OCI-M1 (cell line): ENCODE measurements at regions not wholly inside any gene's neighbourhood (a gene's known extent, or its start where the extent isn't known, plus 50 kb on each side); places are given as distances from the start of the nearest gene placed in this dataset.
"Not testable (repeated sequence)": the region's sequence is repeated elsewhere in the genome, so short reads cannot be mapped to it uniquely, and the experiment has no call there.

Experiments
- DNase-seq: peaks from one replicate; lab custom pipeline; 2025; lab: John Stamatoyannopoulos, UW

DNA sequence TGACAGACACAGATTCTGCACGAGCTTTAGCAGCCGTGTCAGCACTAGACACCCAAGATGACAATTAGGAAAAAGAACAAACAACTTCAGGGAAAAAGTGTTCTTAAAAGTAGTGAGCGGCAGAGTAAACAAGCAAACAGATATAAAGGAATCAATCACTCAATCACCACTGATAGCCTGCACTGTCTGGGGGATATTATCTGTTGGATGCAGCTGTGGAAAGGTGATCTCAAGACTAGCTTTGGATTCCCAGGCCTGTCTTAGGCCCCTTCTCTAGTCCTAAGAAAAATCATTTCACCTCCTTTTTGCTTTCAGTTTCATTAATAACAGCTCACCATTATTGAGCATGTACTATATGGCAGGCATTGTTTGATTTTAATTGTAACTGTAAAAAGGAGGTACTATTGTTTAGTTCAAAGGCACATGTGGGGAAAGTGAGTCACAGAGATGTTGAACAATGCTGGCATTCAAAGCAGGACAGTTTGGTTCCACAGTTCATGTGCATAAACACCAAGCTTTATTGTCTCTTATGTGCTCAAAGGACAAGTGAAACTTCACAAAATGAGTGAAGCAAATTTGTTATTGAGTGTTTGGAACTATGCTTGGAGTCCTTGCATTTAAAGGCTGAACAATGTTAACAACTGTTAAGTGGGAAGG lies 147.3 kb upstream of the TCF4 start:
- DNase-seq: peak; percentile 54

DNA sequence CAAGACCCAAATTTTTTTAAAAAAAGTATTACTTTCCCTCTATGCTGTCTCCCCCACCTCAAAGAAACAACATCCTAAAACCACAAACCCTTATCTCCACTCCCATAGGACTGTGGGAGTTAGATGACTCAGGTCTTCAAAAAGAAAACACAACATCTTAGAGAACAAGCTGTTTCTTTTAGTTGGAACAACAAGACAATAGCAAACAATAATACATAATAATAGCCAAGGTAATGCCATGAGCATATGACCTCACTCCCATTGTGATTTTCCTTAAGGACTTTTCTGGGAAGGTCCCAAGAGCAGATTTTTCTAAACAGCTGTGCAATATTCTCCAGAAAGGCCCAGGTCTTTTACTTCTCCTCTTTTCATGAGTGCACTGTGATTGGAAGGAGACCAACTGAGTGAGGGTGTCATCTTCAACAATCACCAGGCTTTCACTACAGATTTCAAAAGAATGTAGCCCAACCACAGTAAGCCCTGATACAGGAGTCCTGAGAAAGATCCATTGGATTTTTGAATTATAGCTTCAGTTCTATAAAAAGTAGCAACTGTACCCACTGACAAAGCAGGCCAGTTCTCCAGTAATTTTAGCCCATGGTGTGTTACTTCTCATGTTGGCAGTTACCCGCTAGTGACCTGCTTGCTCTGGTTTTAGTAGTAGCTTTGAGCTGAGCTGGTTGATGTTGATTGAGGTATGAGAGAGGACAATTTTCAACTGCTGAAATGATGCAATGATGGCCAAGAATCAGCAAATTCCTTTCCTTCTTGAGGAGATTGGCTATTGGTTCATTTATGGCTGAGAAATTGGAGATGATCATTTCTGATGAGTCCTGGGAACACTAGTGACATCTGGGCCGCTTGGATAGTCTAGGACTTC lies 144.5 kb upstream of the TCF4 start:
- DNase-seq: peak; percentile 94

DNA sequence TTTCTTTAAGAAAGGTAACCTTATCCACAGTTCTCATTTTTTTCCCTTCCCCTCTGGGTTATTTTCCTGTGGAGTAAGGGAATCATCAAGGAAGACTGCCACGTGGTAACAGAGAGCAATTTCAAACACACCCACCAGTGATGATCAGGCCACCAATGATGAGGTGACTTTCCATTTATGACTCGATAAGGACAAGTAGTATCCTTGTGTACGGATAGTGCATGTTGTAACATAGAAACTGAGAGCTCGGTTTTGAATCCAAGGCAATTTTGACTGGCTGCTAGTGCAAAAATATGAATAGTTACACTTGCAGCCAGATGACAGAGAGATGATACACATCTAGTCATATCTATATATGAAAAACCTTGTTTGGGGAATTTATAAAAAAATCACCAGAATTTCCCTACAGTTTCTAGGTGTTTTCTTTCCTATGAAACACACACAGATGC lies 143.6 kb upstream of the TCF4 start:
- peak; percentile 84 for DNase-seq

DNA sequence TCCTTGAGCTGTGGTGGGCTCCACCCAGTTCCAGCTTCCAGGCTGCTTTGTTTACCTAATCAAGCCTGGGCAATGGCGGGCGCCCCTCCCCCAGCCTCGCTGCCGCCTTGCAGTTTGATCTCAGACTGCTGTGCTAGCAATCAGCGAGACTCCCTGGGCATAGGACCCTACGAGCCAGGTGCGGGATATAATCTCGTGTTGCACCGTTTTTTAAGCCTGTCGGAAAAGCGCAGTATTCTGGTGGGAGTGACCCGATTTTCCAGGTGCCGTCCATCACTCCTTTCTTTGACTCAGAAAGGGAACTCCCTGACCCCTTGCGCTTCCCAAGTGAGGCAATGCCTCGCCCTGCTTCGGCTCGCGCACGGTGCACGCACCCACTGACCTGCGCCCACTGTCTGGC lies 133.0 kb upstream of the TCF4 start:
- DNase-seq: not testable (repeated sequence)

DNA sequence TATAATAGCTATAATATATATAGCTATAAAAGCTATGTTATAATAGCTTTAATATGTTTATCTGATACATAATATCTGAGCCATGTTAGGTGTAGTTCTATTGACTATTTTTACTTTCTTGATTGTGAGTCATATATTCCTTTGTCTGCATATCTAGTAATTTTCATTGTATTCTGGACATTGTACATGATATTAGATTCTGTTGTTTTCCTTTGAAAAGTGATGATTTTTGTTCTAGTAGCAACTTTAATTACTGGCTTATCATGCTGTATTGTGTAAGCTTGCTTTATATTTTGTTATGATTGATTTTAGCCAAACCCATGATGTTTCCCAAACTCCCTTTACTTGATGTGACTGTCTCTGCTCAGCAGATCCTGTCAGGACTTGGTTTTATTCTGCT lies 125.7 kb upstream of the TCF4 start:
- peak; percentile 24 for DNase-seq

DNA sequence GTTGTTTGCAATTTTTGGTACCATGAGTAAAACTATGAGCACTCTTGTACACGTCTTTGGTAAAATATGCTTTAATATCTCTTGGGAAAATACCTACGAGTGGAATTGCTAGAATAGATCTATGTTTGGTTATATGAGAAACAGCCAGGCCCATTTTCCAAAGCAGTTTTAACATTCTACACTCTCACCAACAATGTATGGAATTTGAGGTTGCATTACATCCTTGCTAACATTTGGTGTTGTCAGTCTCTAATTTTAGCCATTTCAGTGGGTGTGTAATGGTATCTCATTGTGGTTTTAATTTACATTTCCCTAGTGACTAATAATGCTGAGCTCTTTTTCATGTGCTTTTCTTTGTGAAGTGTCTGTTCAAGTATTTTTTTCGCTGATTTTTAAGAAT lies 118.9 kb upstream of the TCF4 start:
- DNase-seq: peak; percentile 21

DNA sequence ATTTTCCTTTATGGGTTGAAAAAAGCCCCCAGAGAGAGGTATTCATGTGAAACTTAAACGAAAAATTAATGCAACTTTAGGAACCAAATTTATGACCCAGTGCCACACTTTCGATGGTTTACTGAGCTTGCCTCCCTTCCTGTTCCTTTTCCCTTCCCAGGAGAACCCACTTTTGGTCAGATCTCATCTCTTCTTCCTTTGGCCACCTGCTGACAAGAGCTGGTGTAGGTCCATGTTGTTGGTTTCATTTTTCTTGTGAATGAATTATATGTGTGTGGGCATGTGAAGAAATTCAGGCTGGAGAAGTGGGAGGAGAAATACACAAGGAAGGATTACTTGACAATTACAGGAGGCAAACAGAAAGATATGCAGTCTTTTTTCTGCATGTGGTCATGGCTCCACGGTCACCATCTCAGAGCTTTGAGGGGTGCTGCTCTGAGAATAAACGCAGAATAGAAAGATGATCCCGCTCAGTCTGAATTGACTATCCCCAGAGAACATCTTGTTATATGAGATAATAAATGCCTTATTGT lies 111.3 kb upstream of the TCF4 start:
- DNase-seq: peak; percentile 82

DNA sequence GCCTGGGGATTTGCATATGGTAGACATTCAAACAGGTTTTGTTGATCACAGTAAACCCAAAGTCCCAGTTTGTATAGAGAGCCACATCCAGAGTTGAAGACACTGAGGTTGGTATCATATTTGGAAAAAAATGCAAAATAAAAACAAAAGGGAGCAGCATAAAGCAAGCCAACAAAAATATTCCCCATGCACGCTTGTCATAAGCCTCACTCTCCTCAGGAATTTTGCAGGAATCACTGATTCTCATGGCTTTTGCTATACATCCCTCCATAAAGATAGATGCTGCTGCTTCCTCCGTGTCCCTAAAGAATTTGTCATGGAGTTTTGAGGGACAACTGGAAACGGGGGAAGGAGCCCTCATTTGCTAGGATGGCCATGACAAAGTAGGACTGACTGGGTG lies 108.8 kb upstream of the TCF4 start:
- no peak for DNase-seq

DNA sequence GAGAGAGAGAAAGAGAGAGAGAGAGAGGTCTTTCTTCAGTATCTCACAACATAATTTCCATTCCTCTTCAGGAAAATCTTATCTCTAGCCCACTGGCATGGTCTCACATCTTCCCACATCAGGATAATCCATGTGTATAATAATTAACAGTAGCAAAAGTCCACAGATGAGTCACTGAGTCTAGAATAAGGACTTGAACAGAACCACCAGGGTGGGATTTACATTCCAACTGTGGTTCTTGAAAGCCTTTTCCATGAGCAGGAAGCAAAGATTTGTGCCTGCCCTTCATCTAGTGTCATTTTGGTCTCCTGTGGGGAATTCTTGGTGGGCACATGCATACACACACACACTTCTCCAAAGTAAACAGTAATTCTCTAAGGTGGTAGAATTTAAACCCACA lies 107.1 kb upstream of the TCF4 start:
- no peak for DNase-seq

DNA sequence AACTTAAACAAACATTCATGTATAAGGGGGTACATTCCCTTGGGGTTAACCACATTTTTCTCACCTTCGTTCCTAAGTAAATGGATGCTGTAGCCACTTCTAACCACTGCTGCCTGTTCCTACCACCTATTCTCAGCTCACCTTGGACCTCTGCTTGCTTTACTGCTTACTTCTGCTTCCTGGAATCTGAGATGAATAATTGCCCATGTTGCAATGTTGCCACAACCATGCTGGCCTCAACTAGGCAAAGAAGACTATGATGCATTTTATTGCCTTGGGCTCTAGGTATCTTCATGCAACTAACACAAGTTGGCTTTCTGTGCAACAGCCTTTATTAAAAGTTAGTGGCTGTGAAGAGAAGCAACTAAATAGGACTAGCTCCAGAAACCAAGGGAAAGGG lies 106.3 kb upstream of the TCF4 start:
- peak; percentile 31 for DNase-seq

DNA sequence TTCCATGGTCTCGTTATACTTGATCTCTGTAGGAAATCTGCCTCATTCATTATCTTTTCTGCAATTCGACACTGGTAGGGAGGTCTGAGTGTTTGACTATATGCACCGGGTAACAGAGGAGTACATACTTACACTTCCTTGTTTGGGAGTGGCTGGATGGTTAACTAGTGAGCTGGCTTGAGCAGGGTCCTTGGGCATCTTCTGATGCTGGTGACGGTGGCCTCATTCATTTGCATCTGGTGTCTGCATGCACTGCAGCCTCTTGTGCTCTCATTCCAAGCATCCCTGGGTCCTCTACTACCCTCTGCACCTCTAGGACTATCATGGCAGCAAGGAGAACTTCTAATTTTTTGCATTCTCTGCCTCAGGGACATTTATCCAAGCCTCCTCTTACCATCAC lies 100.0 kb upstream of the TCF4 start:
- no peak for DNase-seq

DNA sequence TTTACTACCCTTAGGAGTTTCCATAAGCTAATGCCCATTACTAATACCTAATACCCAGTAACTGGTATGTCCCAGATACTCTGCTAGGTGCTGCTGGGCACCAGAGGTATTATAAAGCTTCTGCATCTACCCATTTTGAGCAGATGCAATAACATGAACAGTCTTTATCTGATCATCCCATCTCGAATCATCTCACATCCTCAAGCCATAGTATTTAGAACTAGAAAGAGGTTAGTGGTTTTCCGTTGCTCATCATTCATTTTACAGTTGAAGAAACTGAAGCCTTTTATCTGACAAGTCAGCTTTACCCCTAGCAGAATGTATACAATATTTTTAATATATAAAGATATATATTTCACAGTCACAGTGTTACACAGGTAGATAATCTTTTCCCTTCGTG lies 99.1 kb upstream of the TCF4 start:
- no peak for DNase-seq

DNA sequence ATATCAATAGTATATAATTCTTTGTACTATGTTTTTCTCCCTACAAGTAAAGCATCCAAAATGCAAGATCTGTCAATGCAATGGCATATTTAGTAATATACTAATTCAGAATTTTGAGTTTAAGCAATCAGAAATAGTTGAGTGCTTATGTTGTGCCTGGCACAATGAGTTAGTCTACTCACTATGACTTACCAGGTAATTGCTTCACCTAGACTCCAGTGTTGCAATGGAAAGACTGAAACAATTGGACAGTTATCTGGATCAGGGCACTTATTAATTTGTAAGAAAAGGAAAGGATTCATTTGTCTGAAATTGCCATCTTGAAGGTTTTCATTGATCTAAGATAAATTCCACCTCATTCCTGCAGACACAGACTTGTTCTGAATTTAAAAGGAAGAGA lies 97.6 kb upstream of the TCF4 start:
- no peak for DNase-seq

DNA sequence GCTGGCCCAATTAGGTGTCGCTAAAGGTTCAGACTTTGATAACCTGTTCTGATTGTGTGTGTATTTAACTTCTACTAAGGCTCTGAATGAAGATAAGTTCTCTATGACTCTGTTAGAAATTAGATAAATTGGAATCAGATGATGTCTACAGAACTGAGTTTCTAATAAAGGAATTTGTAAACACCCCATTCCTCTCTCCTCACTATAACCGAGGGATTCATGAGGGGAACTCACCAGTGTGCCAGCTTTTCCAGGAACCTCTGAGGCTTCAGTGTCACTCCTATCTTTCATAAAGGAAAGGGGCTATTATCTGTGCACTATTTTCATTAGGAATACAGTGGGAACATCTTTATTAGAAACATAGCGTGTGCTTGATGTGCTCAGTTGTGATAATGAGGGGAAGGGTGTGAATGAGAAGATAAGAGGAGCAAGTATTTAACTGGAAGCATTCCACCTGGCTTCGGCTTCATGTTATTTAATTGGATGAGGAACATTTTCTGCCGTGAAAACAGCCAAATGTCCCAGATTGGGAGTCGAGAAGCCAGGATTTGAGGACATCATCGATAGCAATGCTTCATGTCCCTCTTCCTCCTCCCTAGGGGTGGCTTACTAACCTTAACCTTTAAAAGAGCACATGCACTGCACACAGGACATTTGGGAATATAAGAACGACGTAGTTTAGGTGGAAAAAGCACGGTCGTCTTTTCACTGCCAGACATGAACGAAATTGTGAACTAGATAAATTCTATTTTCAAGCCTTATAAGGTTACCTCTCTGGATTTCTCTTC lies 84.8 kb upstream of the TCF4 start:
- DNase-seq: no peak

DNA sequence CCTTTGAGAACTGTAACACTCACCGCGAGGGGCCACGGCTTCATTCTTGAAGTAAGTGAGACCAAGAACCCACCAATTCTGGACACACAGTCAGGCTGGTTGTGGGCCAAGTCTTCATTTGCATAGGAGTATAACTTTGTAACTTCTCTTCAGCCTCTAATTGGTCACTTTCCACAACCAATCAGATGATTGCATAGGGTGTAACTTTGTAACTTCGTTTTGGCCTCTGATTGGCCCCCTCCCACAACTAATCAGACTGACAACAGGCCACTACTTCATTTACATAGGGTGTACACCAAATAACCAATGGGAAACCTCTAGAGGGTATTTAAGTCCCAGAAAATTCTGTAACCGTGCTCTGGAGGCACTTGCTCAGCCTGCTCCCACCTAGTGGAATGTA lies 77.5 kb upstream of the TCF4 start:
- DNase-seq: no peak

DNA sequence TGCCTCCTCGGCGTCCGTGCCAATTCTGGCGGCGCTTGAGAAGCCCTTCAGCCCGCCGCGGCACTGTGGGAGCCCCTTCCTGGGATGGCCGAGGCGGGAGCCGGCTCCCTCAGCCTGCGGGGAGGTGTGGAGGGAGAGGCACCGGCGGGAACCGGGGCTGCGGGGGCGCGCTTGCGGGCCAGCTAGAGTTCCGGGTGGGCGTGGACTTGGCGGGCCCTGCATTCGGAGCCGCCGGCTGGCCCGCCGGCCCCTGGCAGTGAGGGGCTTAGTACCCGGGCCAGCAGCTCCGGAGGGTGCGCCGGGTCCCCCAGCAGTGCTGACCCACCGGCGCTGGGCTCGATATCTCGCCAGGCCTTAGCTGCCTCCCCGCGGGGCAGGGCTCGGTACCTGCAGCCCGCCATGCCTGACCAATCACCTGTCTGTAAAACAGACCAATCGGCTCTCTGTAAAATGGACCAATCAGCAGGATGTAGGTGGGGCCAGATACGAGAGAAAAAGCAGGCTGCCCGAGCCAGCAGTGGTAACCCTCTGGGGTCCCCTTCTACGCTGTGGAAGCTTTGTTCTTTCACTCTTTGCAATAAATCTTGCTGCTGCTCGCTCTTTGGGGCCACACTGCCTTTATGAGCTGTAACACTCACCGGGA lies 76.9 kb upstream of the TCF4 start:
- DNase-seq: not testable (repeated sequence)

DNA sequence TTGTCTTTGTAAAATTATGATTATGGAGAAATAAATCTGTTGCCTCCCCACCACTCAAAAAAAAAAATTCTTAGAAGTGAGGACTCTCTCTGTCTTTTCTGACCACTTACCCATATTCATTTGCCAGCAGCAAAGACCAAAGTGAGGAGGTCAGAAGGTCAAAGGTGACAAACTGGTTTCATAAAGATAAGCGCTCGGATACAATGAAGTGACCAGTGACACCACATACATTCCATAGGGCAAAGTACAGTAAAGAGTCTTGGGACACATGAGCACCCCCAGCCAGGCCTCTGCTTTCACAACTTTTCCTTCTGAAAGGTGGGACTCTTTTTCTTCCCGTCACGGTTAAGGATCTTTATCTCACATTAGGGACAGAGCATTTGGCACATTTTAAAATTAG lies 75.9 kb upstream of the TCF4 start:
- no peak for DNase-seq

DNA sequence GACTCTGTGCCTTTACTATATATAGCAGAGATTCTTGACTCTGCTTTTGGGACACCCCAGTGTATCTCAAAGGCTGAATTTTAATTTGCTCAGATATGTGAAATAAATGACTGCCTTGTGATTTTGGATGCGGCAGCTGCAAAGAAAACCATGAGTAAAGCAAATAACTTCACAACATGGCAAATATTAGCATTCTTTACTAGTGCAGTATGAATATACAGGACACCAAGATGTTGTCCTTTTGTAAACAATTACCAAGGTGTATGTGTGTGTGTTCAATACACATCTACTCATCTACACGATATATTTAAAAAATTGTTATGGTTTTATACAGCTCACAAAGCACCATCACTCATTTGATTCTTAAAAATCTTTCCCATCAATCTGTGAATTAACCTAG lies 70.6 kb upstream of the TCF4 start:
- DNase-seq: no peak

DNA sequence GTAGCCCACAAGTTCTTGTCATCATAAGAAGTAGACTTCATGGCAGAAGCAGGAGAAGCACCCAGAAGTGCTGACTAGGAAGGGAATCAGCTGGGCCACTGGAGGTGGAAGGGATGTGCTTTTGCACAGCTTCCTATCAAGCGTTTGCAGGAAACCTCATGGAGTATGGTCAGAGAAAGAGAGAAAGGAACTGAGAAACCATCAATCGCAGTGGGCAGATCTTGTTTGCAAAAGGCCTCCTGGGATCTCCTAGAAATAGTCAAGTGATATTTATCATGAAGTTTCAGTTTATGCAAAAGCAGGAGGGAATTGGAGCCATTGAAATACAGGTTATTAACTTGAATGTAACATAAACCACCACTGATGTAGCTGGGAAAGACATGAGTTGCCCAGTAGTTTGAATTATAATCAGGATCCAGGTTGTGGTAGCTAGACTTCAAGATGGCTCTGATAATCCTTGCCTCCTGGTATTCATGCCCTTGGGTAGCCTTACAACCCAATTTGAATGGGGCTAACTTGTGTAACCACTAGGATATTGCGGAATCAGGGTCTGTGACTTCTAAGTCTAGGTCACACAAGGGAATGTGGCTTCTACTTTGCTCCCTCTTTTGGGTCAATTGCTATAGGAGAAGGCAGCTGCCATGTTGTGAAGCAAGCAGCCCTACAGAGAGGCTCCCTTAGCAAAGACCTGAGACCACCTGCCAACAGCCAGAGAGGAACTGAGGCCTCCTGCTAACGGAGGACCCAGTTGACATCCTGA lies 69.8 kb upstream of the TCF4 start:
- no peak for DNase-seq

DNA sequence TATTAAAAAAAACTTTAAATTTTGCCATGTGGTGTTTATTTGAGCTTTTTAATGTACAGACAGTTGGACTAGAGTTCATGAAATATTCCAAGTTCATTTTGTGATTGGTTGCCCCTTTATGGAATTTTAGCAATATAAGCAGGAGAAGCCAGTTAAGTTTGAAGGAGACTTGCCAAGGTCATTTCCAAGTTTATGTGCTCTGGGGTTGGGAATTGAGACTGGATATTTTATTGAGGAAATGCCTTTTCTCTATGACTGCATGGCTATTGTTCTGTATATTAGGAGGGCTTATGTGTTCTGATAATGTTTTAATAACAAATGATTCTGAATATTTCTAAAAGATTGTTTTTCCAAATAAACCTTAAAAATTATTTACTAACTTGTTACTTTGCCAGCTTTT lies 67.0 kb upstream of the TCF4 start:
- DNase-seq: no peak

DNA sequence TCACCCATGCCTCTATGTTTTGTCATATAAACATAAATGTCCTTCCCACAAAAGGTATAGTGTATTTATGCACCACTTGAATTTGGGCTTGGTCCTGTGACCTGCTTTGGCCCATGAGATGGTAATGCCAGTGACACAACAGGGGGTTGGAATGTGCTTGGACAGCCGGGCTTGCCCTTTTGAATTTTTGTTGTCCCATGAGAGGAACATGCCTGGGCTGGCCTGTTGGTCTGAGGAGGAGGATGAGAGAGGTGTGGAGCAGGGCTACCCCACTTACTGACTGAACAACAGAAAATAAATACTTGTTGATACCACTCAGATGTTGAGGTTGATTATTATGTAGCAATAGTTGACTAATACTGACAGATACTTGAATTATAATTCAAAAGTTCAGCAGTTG lies 63.2 kb upstream of the TCF4 start:
- no peak for DNase-seq
